NCI-H1436 (cell line): ENCODE measurements at regions not wholly inside any gene's neighbourhood (a gene's known extent, or its start where the extent isn't known, plus 50 kb on each side); places are given as distances from the start of the nearest gene placed in this dataset.

Experiments used
- DNase-seq: peaks from one replicate; lab custom pipeline; 2025; lab: John Stamatoyannopoulos, UW

DNA sequence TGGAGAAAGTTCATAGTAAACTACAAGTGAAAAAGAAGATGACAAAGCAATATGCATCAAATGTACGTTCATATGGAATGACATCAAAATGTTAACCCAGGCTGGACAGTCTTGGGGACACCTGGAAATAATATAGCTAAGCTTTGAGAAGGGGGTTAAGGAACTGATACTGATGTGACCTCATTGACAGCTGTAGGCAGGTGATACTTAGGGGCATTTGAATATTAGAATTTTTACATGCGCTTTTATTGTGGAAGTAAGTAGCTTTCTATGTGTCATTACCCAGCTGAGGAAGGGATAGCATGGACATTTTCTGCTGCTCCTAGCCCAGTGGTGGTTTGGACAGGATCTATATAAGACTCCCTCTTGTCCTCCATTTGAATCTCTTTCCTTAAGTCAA, 299.7 kb downstream of the CWC27 start:
- no peak for DNase-seq

DNA sequence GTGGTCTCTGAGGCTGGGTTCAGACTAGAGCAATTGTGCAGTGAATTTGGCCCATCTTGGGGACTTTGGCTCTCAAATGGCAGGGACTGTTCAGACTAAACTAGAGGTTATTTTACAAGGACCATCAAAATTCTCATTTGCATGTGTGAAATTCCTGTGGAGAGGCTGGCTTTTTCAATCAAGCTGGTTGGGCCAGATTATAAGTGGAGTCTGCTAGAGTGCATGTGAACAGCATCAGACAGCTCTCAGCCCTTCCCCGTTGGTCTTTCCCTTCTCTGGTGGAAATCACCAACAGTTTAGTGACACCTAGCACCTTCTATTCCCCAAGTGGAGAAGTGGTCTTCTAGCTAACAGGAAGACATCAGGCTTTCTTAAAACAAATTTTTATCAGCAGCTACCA, 301.3 kb downstream of the CWC27 start:
- no peak for DNase-seq

DNA sequence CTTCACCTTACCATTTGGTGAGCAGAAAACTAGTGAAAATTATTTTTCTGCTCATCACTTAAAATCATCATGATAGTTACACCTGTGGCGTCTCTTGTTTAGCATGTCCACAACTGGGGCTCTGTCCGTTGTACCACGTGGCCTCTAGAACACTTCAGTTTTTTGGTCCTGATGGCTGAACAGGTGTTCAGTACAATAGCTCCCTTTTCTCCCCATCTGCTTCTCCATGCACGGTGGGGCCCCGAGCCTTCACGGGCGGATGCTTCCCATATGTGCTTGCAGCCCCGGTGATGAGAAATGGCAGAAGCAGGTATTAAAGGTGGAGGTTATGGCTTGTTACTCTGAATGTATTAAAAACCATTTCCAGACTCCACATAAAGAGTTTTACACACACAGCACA, 304.1 kb downstream of the CWC27 start:
- no peak for DNase-seq

DNA sequence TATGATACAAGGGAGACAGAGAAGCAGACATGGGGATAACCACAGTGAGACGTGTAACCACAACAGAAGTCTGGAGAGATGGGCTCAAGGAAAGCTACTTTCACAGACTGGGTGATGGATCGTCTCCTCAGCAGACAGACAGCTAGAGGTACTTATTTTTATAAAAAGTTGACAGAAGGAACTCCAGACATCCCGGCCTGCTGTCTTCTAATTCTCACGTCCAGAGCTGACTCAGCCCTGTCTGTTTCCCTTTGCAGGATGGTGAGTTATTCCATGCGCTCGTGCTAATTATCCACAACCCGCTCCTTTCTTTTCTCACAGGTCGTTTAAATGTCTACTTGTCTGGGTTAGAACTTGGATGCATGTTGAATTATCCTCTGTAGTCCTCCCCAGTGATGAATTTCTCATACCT, 304.5 kb downstream of the CWC27 start:
- no peak for DNase-seq

DNA sequence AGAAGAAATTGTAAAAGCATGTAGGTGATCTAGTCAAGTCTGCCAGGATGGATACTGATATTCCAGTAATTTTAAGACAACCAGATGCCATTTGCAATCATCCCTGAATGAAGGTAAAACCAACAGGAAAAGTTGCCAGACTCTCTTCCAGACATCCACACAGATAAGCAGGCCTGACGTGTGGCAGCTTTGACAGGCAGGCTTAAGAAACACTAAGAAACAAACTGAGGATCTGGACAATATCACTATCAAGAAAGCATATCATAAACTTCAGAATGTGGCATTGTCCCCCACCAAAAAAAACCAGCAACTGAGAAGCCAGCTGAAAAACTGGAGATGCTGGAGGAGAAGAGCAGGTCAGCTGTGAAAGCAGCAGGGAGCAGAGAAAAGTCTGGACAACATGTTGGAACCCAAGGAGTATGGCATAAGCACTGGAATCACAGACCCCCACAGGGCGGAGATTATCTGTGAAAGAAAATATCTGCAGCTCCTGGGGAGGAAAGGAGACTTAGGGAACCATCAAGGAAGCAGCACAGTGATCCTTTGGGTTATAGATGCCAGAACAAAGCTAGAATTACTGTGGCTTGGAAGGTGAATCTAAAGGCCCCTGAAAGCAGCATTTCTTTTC, 307.0 kb downstream of the CWC27 start:
- DNase-seq, result no peak

DNA sequence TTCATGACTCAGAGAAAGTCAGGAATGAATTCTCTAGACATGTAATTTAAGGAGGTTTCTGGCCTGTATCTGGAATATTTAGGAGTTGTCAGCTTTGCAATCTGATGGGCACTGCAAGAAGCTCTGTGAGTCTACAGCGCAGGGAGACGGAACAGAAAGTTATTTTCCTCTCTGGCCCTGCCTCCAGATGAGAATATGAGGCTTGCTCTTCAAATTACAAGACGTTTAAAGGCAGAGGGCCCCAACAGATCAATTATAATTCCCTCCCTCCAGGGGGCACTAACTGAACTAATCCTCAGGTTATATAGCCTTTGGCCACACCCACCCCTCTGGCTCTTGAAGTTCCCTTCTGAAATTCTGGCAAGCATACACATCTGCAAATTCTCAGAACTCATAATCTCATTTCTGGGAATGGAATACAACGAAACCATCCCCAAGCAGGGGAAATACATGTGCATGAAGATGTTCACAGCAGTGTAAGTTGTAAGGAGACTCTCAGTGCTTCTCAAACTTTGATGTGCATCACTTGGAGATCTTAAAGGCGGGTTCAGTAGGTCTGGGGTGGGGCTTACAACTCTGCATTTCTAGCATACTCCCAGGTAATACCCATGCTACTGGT, 307.6 kb downstream of the CWC27 start:
- peak; percentile 8 for DNase-seq

DNA sequence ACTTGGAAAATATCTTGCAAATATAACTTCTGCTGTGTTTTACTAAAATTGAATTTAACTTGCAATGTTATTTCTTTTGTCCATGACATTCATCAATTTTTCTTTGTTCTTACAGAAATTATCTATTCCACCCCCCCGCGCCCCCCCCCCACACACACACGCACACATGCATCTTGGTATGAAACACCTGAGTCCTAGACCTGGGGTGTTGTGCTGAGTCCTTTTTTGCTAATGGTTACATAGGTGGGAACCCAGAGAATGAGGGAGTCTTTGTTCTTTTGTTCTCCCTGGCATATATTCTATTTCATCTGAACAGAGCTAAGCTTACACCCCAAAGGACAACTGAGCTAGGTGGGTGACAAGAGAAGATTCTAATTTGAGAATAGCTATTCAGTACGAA, 308.9 kb downstream of the CWC27 start:
- DNase-seq, result no peak

DNA sequence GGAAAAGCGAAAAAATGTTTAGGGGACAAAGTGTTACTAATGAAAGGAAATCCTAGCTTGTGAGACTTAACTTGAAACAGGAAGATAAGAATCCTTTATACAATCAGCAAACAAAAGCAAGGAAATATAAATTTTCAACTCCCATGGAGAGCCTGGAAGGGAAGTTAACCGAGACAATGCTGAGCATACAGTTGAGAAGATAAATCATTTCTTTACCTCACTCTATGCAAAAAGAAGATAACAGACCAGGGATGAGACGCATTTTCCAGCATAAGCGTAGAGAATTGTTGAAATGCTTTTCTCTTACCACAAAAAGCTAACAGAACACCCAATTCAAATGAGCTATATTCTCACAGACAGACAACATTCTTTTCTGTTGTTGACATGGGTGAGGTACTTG, 309.6 kb downstream of the CWC27 start:
- DNase-seq, result no peak

DNA sequence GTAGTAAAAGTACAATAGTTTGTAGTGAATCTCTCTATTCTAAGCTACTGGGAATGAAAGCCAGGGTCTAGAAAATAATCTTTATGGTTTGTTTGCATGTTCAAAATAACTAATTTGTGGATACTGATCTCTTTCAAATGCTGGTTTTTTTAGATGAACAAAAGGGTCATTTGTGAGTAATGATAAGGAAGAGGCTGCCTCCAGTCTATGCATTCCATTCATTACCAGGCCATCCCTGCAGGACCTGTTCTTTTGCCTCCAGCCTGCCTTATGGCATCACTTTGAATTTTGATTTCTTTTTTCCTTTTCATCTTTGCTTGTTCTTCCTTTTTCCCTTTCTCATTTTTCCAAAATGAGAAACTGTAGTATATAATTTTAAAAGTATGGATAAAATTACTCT, 312.3 kb downstream of the CWC27 start:
- DNase-seq, result no peak

DNA sequence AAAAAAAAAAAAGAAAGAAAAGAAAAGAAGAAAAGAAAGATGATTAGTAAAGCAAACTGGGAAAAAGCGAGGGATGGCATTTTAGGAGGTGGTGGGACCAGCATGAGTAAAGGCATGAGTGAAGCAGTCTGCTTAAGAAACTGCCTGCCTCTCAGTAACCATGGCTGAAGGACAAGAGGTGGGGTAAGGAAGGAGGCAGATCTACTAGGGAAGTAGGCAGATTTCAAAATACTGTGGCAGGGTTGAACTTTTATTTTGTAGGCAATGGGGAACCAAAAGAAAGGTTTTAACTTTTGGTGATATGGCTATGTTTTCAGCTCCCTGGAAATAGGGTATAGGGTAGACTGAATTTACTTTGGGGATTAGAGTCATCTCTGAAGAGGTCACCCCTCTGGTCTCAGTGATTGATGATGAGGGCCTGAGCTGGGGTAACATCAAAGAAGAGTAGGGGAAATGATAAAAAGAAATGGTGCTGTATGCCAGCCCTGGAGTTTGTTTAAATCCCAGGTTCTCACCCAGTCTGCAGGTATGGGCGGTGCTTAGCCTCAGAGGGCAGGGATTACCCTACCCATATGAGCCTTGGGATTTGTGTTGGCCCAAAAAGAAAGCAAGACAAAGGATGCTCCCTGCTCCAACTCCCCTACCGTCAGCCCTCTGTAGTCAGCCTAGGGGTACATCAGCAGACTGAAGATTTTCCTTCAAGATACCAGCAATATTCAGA, 316.2 kb downstream of the CWC27 start:
- DNase-seq, result no peak

DNA sequence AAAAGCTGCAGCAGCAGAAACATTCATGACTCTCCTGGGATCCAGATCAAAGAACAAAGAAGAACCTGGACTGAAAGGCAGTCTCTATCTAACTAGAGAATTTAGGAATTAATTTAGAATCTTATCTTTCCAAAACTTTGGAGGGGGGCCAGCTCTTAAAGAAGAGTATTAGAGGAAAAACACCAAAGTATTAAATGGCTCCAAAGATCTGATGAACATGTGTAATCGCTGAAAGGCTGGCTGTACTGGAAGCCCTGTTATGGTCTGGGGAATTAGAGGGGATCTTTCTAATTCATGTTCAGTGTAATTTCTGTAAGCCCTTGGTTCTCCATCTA, 316.8 kb downstream of the CWC27 start:
- no peak for DNase-seq

DNA sequence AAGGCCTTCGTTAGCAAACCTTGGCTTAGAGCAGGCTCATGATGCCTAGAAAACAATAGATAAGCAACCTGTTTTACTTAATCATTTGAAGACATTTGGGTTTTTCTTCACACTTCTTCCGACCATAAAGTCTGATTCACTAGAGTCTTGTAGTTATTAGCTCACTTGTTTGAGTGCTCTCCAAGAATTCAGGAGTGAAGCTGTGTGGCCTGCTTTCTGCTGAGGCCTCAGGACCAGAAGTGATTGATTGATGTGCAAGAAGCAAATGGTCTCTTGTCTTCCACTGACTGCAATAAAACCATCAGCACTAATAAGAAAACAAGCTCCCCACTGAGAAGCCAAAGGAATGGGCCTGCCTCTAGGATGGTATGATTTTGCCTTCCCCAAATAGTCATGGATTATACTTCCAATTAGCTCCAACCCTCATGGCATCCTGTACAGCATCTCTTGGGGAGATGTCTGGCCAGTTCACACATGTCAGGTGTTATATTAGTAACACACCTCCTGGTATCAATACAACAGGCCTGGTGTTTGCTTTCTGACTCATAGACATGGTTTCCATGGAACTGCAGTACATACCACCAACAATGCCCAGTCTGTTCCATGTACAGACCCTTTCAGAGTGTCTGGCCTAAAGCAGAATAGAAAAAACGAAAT, 317.6 kb downstream of the CWC27 start:
- no peak for DNase-seq

DNA sequence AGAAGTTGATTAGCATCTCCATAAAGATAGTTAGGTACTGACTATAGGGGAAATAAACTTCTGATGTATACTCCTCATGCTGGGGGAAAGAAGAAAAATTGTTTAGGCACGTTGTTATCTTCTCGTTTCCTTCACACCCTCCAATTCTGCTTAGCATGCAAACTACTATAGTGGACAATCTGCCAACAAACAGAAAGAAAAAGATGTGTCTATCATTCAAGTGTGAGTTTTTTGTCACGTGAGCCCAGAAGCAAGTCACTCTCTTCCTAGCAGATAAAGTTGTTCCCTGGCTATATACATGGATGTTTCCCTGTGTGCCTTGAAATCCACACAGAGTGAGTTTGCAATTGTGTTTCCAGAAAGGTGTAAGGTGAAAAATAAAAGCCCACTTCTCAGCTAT, 318.4 kb downstream of the CWC27 start:
- DNase-seq, result no peak

DNA sequence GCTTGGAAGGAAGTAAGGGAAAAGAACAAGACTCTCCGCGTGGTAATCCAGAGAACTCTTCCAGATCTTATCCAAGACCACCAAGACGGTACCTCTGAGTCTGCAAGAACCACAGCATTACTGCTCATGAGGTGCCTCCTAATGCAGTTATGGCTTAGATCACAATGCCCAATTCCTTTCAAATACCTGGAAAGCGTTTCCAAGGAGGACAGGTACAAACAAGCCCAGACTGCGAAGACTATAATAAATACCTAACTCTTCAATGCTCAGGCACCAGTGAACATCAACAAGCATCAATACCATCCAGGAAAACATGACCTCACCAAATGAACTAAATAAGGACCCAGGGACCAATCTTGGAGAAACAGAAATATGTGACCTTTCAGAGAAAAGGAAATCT, 325.5 kb downstream of the CWC27 start:
- DNase-seq, result no peak

DNA sequence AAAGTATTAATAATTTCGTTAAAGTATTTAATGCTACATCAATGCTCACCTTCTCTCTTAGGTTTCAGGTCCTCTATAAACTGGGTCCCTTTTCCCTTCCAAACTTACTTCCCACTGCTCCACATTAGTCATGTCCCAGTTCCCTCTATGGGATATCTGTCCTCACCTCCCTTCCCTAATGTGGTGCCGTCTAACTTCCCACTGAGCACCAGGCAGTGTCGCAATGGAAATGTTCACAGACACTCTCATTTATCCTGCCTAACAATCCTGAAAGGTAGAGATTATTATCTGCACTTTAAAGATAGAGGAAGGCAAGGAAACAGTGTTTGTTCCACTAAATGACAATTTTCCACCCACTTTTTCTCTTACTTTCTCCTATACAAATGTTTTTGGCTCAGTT, 329.7 kb downstream of the CWC27 start:
- no peak for DNase-seq
